ENCODE measurements at regions not wholly inside any gene's neighbourhood (a gene's known extent, or its start where the extent isn't known, plus 50 kb on each side); places are given as distances from the start of the nearest gene placed in this dataset.
"Not testable (repeated sequence)": the region's sequence is repeated elsewhere in the genome, so short reads cannot be mapped to it uniquely, and the experiment has no call there.

GRCh38 chr2:131835621-131836091, 308.0 kb downstream of the CCDC74A start:
- no peak for TF ChIP-seq CTCF (IDR thresholded peaks at IDR 0.05; ENCODE audit: borderline replicate concordance, extremely low read depth, low read length, poor library complexity, severe bottlenecking)
- no peak for TF ChIP-seq EZH2 (IDR thresholded peaks at IDR 0.05; ENCODE audit: borderline replicate concordance, low read depth, low read length, severe bottlenecking)
- H3K4me3 ChIP-seq (ENCODE audit: low read depth in 1 of 2, low read length in 2 of 2) = no peak overlapping the region
- no peaks in the 10 kb centered on the region for H3K9me3 ChIP-seq (ENCODE audit: insufficient read depth, low read length, severe bottlenecking)
- H3K4me2 ChIP-seq (ENCODE audit: insufficient read depth, low read length) = no peak overlapping the region
- H3K36me3 ChIP-seq (ENCODE audit: insufficient read depth, low read length) = no peaks in the 10 kb centered on the region
- no peaks in the 10 kb centered on the region for H3K27me3 ChIP-seq (ENCODE audit: insufficient read depth, low read length, poor library complexity)
- no peak overlapping the region for H2AFZ ChIP-seq (ENCODE audit: low read depth, low read length)
- DNase-seq (no peak), ATAC-seq (ENCODE audit: insufficient read depth, low read depth) (no peak)
- H4K20me1 ChIP-seq (ENCODE audit: insufficient read depth, low read length) = no peaks in the 10 kb centered on the region
- no peaks in the 10 kb centered on the region for H3K4me1 ChIP-seq (ENCODE audit: insufficient read depth, low read length)
- no peaks in the 10 kb centered on the region for H3K79me2 ChIP-seq (ENCODE audit: insufficient read depth, low read length)
- no peak overlapping the region for H3K9ac ChIP-seq (ENCODE audit: low read depth, low read length)
- no peak overlapping the region for H3K27ac ChIP-seq (ENCODE audit: low read length)

GRCh38 chr2:131836116-131836515, 308.4 kb downstream of the CCDC74A start:
- not testable (repeated sequence) for ATAC-seq (ENCODE audit: insufficient read depth, low read depth); H3K36me3 ChIP-seq (ENCODE audit: insufficient read depth, low read length); H3K79me2 ChIP-seq (ENCODE audit: insufficient read depth, low read length)

GRCh38 chr2:131844044-131844443, 316.4 kb downstream of the CCDC74A start:
- not testable (repeated sequence) for H3K4me2 ChIP-seq (ENCODE audit: insufficient read depth, low read length); H4K20me1 ChIP-seq (ENCODE audit: insufficient read depth, low read length); ATAC-seq (ENCODE audit: insufficient read depth, low read depth); DNase-seq; H3K4me1 ChIP-seq (ENCODE audit: insufficient read depth, low read length); H2AFZ ChIP-seq (ENCODE audit: low read depth, low read length); H3K27me3 ChIP-seq (ENCODE audit: insufficient read depth, low read length, poor library complexity); H3K36me3 ChIP-seq (ENCODE audit: insufficient read depth, low read length); H3K79me2 ChIP-seq (ENCODE audit: insufficient read depth, low read length); H3K27ac ChIP-seq (ENCODE audit: low read length); H3K4me3 ChIP-seq (ENCODE audit: low read depth in 1 of 2, low read length in 2 of 2); H3K9ac ChIP-seq (ENCODE audit: low read depth, low read length); H3K9me3 ChIP-seq (ENCODE audit: insufficient read depth, low read length, severe bottlenecking)

More at GRCh38 chr2:131836116-131836515, 308.4 kb downstream of the CCDC74A start:
- H3K27me3 ChIP-seq (ENCODE audit: insufficient read depth, low read length, poor library complexity); H3K4me1 ChIP-seq (ENCODE audit: insufficient read depth, low read length); H3K9me3 ChIP-seq (ENCODE audit: insufficient read depth, low read length, severe bottlenecking); H3K27ac ChIP-seq (ENCODE audit: low read length); H4K20me1 ChIP-seq (ENCODE audit: insufficient read depth, low read length); H3K4me2 ChIP-seq (ENCODE audit: insufficient read depth, low read length); H3K4me3 ChIP-seq (ENCODE audit: low read depth in 1 of 2, low read length in 2 of 2); H3K9ac ChIP-seq (ENCODE audit: low read depth, low read length); DNase-seq; H2AFZ ChIP-seq (ENCODE audit: low read depth, low read length): not testable (repeated sequence)

GRCh38 chr2:131856202-131856601, 305.6 kb downstream of the ANKRD30BL start:
- not testable (repeated sequence) for H2AFZ ChIP-seq (ENCODE audit: low read depth, low read length); H3K9me3 ChIP-seq (ENCODE audit: insufficient read depth, low read length, severe bottlenecking); H3K36me3 ChIP-seq (ENCODE audit: insufficient read depth, low read length); H3K9ac ChIP-seq (ENCODE audit: low read depth, low read length); ATAC-seq (ENCODE audit: insufficient read depth, low read depth); H3K79me2 ChIP-seq (ENCODE audit: insufficient read depth, low read length); H3K27me3 ChIP-seq (ENCODE audit: insufficient read depth, low read length, poor library complexity); H3K27ac ChIP-seq (ENCODE audit: low read length); H3K4me1 ChIP-seq (ENCODE audit: insufficient read depth, low read length); DNase-seq; H4K20me1 ChIP-seq (ENCODE audit: insufficient read depth, low read length); H3K4me3 ChIP-seq (ENCODE audit: low read depth in 1 of 2, low read length in 2 of 2); H3K4me2 ChIP-seq (ENCODE audit: insufficient read depth, low read length)

- H4K20me1 ChIP-seq (ENCODE audit: insufficient read depth, low read length); H3K27me3 ChIP-seq (ENCODE audit: insufficient read depth, low read length, poor library complexity); H3K36me3 ChIP-seq (ENCODE audit: insufficient read depth, low read length); H3K9me3 ChIP-seq (ENCODE audit: insufficient read depth, low read length, severe bottlenecking); H3K4me3 ChIP-seq (ENCODE audit: low read depth in 1 of 2, low read length in 2 of 2); H2AFZ ChIP-seq (ENCODE audit: low read depth, low read length); H3K4me1 ChIP-seq (ENCODE audit: insufficient read depth, low read length); H3K79me2 ChIP-seq (ENCODE audit: insufficient read depth, low read length); H3K4me2 ChIP-seq (ENCODE audit: insufficient read depth, low read length); DNase-seq; H3K27ac ChIP-seq (ENCODE audit: low read length); H3K9ac ChIP-seq (ENCODE audit: low read depth, low read length): not testable (repeated sequence)
- peak; percentile 33 for TF ChIP-seq CTCF (IDR thresholded peaks at IDR 0.05; ENCODE audit: borderline replicate concordance, extremely low read depth, low read length, poor library complexity, severe bottlenecking)
- peak; percentile 27; the same call in 1 of the 3 replicates for ATAC-seq (ENCODE audit: insufficient read depth, low read depth)
These were observed 303.6 kb downstream of the ANKRD30BL start for GRCh38 chr2:131858197-131858596.

Data from DND-41 (cell line).